ENCODE measurements at regions not wholly inside any gene's neighbourhood (a gene's known extent, or its start where the extent isn't known, plus 50 kb on each side); places are given as distances from the start of the nearest gene placed in this dataset.

DNA sequence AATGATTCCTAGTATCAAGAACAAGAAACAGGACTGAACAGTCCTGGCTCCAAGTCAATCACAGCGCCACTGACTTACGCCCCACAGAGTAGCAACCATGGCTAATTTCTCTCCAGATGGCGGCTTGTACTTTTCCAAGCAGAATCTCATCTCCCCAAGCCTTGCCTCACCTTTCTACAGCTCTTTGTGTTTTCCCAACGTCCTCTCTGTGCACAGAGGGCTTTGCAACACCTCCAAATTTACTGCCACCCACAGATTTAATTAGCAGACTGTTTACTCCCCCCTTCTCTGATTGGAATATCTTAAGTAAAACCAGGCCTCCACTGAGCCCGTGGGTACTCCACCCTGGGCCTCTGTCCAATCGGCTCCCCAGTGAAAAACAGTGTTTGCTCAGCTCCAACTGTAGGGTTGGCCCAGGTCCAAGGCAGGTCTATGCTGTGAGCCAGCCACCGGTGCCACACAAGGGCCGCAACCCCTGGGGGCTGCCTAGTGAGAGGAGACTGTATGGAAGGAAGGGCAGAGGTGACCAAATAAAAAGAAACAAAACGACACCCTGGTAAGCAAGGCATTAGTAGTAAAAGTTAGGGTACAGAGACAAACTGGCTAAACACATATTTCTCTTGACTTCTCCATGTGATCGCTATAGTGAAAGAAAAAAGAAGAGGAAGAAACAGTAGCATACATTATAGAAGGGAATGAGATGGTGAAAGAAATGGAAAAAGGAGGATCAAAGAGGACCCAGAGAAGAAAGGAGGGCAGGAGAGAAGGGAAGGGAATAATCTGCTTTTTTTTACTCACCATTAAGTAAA lies 128.4 kb upstream of the SOD1 start:
- no peak overlapping the region for H3K4me3 ChIP-seq (ENCODE audit: low read depth in 1 of 3, low read length in 3 of 3)
- no peaks in the 10 kb centered on the region for H3K27me3 ChIP-seq (ENCODE audit: control insufficient read depth in 4 of 4, insufficient read depth in 4 of 4, low read length in 3 of 4)
- 59% methylated on average over 10 of the region's 10 CpGs for WGBS
- H3K27ac ChIP-seq (ENCODE audit: low read depth in 1 of 2, low read length in 2 of 2) = no peak overlapping the region
- H3K9ac ChIP-seq (ENCODE audit: low read depth in 1 of 2, low read length in 2 of 2) = no peak overlapping the region
- H3K36me3 ChIP-seq (ENCODE audit: control insufficient read depth in 4 of 4, insufficient read depth in 3 of 4, low read depth in 1 of 4, low read length in 3 of 4) = no peaks in the 10 kb centered on the region
- no peaks in the 10 kb centered on the region for H3K9me3 ChIP-seq (ENCODE audit: control insufficient read depth in 4 of 4, low read length in 3 of 4)
- H3K4me1 ChIP-seq (ENCODE audit: control insufficient read depth in 4 of 4, insufficient read depth in 4 of 4, low read length in 3 of 4) = peaks cover 0 to 2% (median 0%) of the 10 kb centered on the region in 4 donors
- no peak for TF ChIP-seq EGR1 (IDR thresholded peaks at IDR 0.05; ENCODE audit: low read depth in 2 of 2)
- no peak for TF ChIP-seq RXRA (IDR thresholded peaks at IDR 0.05)
- TF ChIP-seq, protein P1, sequence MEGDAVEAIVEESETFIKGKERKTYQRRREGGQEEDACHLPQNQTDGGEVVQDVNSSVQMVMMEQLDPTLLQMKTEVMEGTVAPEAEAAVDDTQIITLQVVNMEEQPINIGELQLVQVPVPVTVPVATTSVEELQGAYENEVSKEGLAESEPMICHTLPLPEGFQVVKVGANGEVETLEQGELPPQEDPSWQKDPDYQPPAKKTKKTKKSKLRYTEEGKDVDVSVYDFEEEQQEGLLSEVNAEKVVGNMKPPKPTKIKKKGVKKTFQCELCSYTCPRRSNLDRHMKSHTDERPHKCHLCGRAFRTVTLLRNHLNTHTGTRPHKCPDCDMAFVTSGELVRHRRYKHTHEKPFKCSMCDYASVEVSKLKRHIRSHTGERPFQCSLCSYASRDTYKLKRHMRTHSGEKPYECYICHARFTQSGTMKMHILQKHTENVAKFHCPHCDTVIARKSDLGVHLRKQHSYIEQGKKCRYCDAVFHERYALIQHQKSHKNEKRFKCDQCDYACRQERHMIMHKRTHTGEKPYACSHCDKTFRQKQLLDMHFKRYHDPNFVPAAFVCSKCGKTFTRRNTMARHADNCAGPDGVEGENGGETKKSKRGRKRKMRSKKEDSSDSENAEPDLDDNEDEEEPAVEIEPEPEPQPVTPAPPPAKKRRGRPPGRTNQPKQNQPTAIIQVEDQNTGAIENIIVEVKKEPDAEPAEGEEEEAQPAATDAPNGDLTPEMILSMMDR (IDR thresholded peaks at IDR 0.05; ENCODE audit: low read depth, low read length, missing input control) = no peak
- no peak for TF ChIP-seq YY1 (IDR thresholded peaks at IDR 0.05)
- no peak for TF ChIP-seq JUND (IDR thresholded peaks at IDR 0.05)
- no peak for TF ChIP-seq RAD21 (IDR thresholded peaks at IDR 0.05)
- no peak for TF ChIP-seq SP1 (IDR thresholded peaks at IDR 0.05)
- TF ChIP-seq, protein P2, sequence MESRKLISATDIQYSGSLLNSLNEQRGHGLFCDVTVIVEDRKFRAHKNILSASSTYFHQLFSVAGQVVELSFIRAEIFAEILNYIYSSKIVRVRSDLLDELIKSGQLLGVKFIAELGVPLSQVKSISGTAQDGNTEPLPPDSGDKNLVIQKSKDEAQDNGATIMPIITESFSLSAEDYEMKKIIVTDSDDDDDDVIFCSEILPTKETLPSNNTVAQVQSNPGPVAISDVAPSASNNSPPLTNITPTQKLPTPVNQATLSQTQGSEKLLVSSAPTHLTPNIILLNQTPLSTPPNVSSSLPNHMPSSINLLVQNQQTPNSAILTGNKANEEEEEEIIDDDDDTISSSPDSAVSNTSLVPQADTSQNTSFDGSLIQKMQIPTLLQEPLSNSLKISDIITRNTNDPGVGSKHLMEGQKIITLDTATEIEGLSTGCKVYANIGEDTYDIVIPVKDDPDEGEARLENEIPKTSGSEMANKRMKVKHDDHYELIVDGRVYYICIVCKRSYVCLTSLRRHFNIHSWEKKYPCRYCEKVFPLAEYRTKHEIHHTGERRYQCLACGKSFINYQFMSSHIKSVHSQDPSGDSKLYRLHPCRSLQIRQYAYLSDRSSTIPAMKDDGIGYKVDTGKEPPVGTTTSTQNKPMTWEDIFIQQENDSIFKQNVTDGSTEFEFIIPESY (IDR thresholded peaks at IDR 0.05) = no peak
- no peak for TF ChIP-seq HNF4G (IDR thresholded peaks at IDR 0.05)
- no peak for TF ChIP-seq FOXA1 (IDR thresholded peaks at IDR 0.05)
- no peak for DNase-seq (ENCODE audit: low spot score)

DNA sequence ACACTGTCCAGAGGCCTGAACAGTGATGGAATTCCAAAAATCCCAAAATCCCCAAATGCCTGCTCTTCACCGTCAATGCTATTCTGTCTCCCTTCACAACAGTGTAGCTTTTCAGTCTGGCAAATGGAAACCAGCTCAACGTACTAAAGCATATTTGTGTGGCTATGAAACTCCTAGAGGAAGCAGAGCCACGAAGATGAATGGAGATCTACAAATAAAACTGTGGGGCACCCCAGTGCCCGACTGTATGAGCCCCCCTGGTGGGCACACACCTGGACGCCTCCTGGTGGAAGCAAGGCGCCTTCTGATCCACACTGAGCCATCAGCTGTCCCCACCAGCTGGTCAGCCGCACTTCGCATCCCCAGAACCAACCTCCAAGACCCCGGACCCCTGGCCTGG lies 129.1 kb upstream of the SOD1 start:
- Histone ChIP-seq H3K36me3 (ENCODE audit: control insufficient read depth in 4 of 4, insufficient read depth in 3 of 4, low read depth in 1 of 4, low read length in 3 of 4) (no peaks in the 10 kb centered on the region), H3K4me1 (ENCODE audit: control insufficient read depth in 4 of 4, insufficient read depth in 4 of 4, low read length in 3 of 4) (peaks cover 0 to 2% (median 0%) of the 10 kb centered on the region in 4 donors), H3K9ac (ENCODE audit: low read depth in 1 of 2, low read length in 2 of 2) (no peak overlapping the region), H3K9me3 (ENCODE audit: control insufficient read depth in 4 of 4, low read length in 3 of 4) (no peaks in the 10 kb centered on the region), H3K4me3 (ENCODE audit: low read depth in 1 of 3, low read length in 3 of 3) (no peak overlapping the region), H3K27ac (ENCODE audit: low read depth in 1 of 2, low read length in 2 of 2) (no peak overlapping the region), H3K27me3 (ENCODE audit: control insufficient read depth in 4 of 4, insufficient read depth in 4 of 4, low read length in 3 of 4) (no peaks in the 10 kb centered on the region)
- 92% methylated on average over 9 of the region's 9 CpGs for WGBS
- TF ChIP-seq FOXA2 (IDR thresholded peaks at IDR 0.05) = no peak
- TF ChIP-seq, protein P3, sequence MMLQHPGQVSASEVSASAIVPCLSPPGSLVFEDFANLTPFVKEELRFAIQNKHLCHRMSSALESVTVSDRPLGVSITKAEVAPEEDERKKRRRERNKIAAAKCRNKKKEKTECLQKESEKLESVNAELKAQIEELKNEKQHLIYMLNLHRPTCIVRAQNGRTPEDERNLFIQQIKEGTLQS (IDR thresholded peaks at IDR 0.05) = no peak
- TF ChIP-seq JUND (IDR thresholded peaks at IDR 0.05) = no peak
- no peak for TF ChIP-seq HNF4A (conservative IDR thresholded peaks at IDR 0.05)
- TF ChIP-seq, protein P4, sequence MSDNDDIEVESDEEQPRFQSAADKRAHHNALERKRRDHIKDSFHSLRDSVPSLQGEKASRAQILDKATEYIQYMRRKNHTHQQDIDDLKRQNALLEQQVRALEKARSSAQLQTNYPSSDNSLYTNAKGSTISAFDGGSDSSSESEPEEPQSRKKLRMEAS (IDR thresholded peaks at IDR 0.05) = no peak
- TF ChIP-seq, protein P2 (IDR thresholded peaks at IDR 0.05) = no peak
- no peak for TF ChIP-seq TAF1 (conservative IDR thresholded peaks at IDR 0.05)
- no peak for TF ChIP-seq EGR1 (IDR thresholded peaks at IDR 0.05; ENCODE audit: low read depth in 2 of 2)
- no peak for TF ChIP-seq RAD21 (IDR thresholded peaks at IDR 0.05)
- TF ChIP-seq SP1 (IDR thresholded peaks at IDR 0.05) = no peak
- TF ChIP-seq FOXA1 (IDR thresholded peaks at IDR 0.05) = no peak
- no peak for DNase-seq (ENCODE audit: low spot score)

Measured in liver (tissue), 8 donors.